ENCODE measurements at regions not wholly inside any gene's neighbourhood (a gene's known extent, or its start where the extent isn't known, plus 50 kb on each side); places are given as distances from the start of the nearest gene placed in this dataset.
"Not testable (repeated sequence)": the region's sequence is repeated elsewhere in the genome, so short reads cannot be mapped to it uniquely, and the experiment has no call there.

- intact Hi-C loops (cut with micrococcal nuclease), result no loop called here
Observed at GRCh38 chr2:204135752-204136151, 199.2 kb downstream of the ICOS start.

GRCh38 chr2:204138206-204138605, 201.6 kb downstream of the ICOS start:
- intact Hi-C loops (cut with micrococcal nuclease), result no loop called here

- intact Hi-C loops (cut with micrococcal nuclease), result loop anchor here (10.0 kb wide), 1 partner anchor 1675 kb away; no protein-coding TSS in a partner anchor
Observed at GRCh38 chr2:204140246-204140645, 203.7 kb downstream of the ICOS start.

DNA sequence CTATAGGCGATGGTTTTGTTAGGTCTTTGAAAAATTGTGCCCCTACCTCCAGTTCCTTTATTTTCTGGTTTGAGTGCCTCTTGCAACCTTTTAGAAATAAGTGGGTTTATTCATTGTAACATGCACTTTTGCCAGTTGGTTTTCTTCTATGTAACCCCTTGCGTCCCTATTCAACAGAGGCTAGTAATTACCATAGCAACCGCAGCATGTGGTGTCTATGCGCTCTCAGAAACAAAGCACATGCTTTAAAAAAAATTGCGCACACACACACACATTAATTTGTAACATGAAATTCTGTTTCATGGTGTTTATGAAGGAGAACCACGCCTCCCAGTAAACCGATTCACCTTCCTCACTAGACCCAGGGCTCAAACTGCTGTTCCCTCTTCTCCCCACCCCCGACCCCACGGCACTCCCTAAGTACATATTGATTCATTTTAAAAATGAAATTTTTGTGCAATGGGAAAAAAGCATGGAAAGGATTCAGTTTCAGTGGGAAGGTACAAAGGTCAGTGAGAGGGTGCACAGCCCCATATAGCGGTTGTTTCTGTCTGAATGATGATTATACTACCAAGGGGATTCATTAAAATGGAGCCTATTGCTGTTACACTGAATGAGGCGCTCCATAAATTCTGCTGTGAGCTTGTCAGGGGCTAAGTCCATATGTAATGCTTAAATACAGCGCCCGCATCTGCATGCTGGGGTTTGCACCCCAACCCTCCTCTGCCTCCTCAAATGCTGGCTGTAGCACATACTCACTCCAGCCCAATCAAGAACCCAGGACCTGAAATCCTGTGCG, 206.9 kb downstream of the ICOS start:
- intact Hi-C loops (cut with micrococcal nuclease), result loop anchor here (10.0 kb wide), 1 partner anchor 1671 kb away; no protein-coding TSS in a partner anchor

GRCh38 chr2:204144492-204144891, 207.9 kb downstream of the ICOS start:
- intact Hi-C loops (cut with micrococcal nuclease), result loop anchor here (10.0 kb wide), 1 partner anchor 1670 kb away; no protein-coding TSS in a partner anchor

DNA sequence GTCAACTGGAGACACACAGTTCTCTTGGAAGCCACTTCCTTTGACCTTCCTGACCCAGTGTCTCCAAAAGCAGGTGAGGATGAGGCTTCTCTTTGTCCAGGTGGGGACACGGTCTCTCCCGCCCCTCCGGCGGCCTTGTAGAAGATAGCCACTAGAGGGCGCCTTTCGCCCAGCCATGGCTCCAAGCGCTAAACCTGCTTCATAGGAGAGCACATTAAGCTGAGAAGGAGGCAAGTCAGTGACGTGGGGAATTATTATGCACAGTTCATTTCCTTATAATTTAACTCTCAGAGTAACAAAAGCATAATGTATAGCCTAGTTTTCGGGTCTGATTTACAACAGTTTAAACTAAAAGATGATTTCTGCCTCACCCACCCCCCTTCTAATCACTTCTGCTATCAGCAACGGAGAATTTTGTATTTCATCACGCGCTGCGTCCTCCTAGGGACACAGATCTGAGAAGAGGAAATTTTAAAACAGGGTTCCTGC, 208.7 kb downstream of the ICOS start:
- intact Hi-C loops (cut with micrococcal nuclease), result loop anchor here (1.0 to 10.0 kb wide), 11 partner anchors 33 to 1803 kb away; partner anchors contain the start of gene NRP2

- intact Hi-C loops (cut with micrococcal nuclease), result loop anchor here (1.0 to 10.0 kb wide), 11 partner anchors 33 to 1803 kb away; partner anchors contain the start of gene NRP2
Observed at GRCh38 chr2:204145791-204146190, 209.2 kb downstream of the ICOS start.

DNA sequence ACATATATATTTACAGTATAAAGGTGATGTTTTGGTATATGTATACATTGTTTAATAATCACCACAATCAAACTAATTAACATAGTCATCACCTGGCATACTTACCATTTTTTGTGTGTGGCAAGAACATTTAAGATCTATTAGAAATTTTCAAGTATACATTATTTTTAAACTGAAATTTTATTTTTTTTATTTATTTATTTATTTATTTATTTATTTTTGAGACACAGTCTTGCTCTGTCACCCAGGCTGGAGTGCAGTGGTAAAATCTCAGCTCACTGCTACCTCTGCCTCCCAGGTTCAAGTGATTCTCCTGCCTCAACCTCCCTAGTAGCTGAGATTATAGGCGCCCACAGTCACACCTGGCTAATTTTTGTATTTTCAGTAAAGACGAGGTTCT, 210.5 kb downstream of the ICOS start:
- intact Hi-C loops (cut with micrococcal nuclease), result loop anchor here (5.0 to 10.0 kb wide), 3 partner anchors 1535 to 1780 kb away; partner anchors contain the start of gene NRP2

GRCh38 chr2:204150721-204151120, 214.2 kb downstream of the ICOS start:
- intact Hi-C loops (cut with micrococcal nuclease), result no loop called here

- intact Hi-C loops (cut with micrococcal nuclease), result no loop called here
Observed at GRCh38 chr2:204152616-204153015, 216.1 kb downstream of the ICOS start.

- intact Hi-C loops (cut with micrococcal nuclease), result no loop called here
Observed at GRCh38 chr2:204154863-204155262, 218.3 kb downstream of the ICOS start.

GRCh38 chr2:204156456-204156855, 219.9 kb downstream of the ICOS start:
- intact Hi-C loops (cut with micrococcal nuclease), result no loop called here

DNA sequence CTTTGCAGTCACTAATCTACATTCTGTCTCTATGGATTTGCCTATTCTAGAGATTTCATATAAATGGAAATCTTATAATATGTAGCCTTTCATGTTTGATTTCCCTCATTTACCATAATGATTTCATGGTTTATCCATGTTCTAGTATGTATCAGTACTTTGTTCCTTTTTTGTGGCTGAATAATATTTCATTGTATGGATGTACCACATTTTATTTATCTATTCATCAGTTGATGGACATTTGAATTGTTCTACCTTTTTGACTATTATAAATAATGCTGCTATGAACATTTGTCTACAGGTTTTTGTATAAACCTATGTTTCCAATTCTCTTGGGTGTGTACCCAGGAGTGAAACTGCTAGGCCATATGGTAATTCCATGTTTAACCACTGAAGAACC, 221.1 kb downstream of the ICOS start:
- intact Hi-C loops (cut with micrococcal nuclease), result no loop called here

- intact Hi-C loops (cut with micrococcal nuclease), result no loop called here
Observed at GRCh38 chr2:204159526-204159925, 223.0 kb downstream of the ICOS start.

GRCh38 chr2:204160989-204161388, 224.4 kb downstream of the ICOS start:
- intact Hi-C loops (cut with micrococcal nuclease), result no loop called here

DNA sequence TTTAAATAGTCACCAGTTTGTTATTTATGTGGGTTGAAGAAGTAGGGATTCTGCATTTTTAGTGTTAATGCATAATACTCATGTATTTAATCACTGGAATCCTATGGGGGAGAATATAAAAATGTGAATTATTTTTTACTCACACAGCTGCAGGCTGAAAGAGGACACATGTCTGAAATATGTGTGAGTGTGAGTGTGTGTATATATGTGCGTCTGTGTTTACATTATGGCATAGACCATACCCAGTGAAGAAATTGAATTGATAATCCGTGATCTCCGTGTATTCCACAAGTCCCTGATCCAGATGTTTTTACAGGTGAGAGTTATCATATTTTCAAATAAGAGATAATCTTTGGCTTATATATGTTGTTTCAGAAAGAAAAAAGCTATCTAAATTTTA, 225.3 kb downstream of the ICOS start:
- intact Hi-C loops (cut with micrococcal nuclease), result no loop called here

DNA sequence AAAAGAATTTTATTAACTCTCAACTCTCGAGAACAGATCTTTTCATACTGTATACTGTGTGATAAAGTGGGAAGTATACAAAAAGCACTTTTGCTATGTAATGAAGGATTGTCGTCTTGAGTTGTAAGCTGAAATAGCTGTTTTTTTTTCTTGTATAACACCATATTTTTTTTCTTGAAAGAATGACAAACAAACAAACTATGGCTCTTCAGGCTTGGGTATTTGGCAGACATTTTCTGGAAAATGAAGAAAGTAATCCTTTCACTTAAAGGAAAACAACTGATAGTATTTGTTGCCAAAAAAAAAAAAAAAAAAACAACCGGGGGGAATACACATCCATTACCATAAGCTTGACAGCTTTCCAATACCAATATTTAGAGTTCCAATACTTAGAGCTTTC, 230.4 kb downstream of the ICOS start:
- intact Hi-C loops (cut with micrococcal nuclease), result no loop called here

DNA sequence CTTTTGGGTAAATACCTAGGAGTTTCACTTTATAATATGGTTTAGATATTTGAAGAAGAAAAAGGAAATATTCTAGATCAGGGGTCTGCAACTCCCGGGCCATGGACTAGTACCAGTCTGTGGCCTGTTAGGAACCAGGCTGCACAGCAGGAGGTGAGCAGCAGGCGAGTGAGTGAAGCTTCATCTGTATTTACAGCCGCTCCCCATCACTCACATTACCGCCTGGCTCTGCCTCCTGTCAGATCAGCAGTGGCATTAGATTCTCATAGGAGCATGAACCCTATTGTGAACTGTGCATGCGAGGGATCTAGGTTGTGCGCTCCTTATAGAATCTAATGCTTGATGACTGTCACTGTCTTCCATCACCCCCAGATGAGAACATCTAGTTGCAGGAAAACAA, 231.1 kb downstream of the ICOS start:
- intact Hi-C loops (cut with micrococcal nuclease), result not testable (repeated sequence)

GRCh38 chr2:204170411-204170810, 233.8 kb downstream of the ICOS start:
- intact Hi-C loops (cut with micrococcal nuclease), result no loop called here

DNA sequence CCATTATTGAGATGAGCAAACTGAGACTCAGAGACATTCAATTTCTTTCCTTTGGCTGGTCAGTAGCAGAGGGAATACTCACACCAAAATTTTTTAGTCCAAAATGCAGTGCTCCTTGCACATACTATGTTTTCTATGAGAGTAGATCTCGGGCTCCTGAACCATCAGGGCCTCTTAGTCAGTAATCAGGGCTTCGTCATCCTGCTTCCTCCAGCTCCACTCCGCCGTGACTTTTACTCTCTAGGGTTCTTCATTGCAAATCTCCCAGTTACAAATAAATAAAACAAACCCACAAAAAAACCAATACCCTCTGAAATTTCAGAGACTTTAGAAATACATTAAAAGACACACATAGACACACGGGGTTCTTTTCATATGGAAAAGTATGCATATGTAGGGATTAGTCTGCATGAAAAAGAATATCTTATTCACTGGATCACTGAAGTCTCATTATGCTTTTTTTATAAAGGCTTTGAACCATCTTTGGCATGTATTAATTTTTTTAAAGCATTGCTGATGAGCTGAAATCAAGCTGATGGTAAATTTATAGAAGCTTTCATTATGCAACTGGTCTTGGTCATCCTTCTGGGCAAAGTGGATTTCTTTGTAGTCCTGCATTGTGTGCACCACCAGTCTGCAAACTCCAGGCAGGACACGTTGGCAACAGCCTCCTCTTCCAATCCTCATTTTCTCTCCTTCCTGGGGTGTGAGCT, 235.0 kb downstream of the ICOS start:
- intact Hi-C loops (cut with micrococcal nuclease), result no loop called here

DNA sequence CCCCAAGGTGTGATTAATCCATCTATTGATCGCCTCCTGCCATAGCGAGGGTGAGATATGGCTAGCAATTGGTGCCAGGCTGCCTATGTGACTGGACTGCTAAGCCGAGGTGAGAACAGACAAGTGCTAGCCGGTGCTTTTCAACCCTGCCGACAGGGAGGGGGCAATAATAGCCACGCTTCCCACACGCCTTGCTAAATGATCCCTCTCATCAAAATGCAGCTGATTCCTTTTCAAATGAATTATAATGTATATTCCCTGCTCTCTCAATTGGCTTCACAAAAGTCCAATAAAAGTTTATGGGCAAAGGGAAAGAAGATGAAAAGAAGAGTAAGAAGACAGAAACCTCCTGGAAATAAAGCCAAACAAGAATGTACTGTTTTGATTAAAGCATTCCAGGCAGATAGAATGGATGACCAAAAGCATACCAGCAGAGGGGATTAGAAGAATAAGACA, 235.6 kb downstream of the ICOS start:
- intact Hi-C loops (cut with micrococcal nuclease), result no loop called here

- intact Hi-C loops (cut with micrococcal nuclease), result no loop called here
Observed at GRCh38 chr2:204174034-204174433, 237.5 kb downstream of the ICOS start.

All from T-helper 1 cell treated with Interleukin-12 subunit alpha and Interleukin-12 subunit beta and Interleukin-4 antibody, amounts not matched to agents 30 ng/mL and 1 ng/mL, for 36 hours (primary cell).